H1 (cell line): ENCODE measurements at regions not wholly inside any gene's neighbourhood (a gene's known extent, or its start where the extent isn't known, plus 50 kb on each side); places are given as distances from the start of the nearest gene placed in this dataset.

ENCODE experiments used
- CTCF ChIA-PET: fragments of 300-600 bp; sonication (Branson Sonifier 250); formaldehyde crosslinking; loops from one replicate; lab custom pipeline; 2021; ENCODE audit not compliant: partially characterized antibody; lab: Charles Lee
- POLR2A ChIA-PET: fragments of 300-600 bp; sonication (Branson Sonifier 250); formaldehyde crosslinking; loops from one replicate; lab custom pipeline; 2021; ENCODE audit warnings: inconsistent platforms; ENCODE audit not compliant: partially characterized antibody; lab: Charles Lee
- DNase-seq, 2 experiments: peaks; one replicate each; pipeline versions ENCODE4 v3.0.0 to v3.0.0-alpha.2; 2010 to 2022; ENCODE audit warnings: low spot score in 2 of 2, low read depth in 1 of 2, mixed read lengths in 1 of 2
- FAIRE-seq: peaks from 2 replicates; lab custom pipeline; 2011; peaks lifted over from hg19 to GRCh38; lab: Jason Lieb, UNC
- H2AFZ ChIP-seq: 2 replicates; pipeline ENCODE4 v1.8.1; 2012; ENCODE audit warnings: low read length, inconsistent platforms
- H2AK5ac ChIP-seq: 2 replicates; pipeline ENCODE4 v1.6.1; 2013; ENCODE audit warnings: low read depth, low read length
- H2BK120ac ChIP-seq: replicated peaks from 2 replicates; pipeline ENCODE3; 2013; ENCODE audit warnings: low read depth, low read length, inconsistent platforms
- H2BK12ac ChIP-seq: 2 replicates; pipeline ENCODE4 v1.6.1; 2013; ENCODE audit warnings: low read depth, low read length
- H2BK15ac ChIP-seq: 2 replicates; pipeline ENCODE4 v1.6.1; 2013; ENCODE audit warnings: low read length
- H2BK20ac ChIP-seq: 2 replicates; pipeline ENCODE4 v1.6.1; 2013; ENCODE audit warnings: low read length
- H2BK5ac ChIP-seq: 2 replicates; pipeline ENCODE4 v1.6.1; 2013; ENCODE audit warnings: low read depth, low read length
- H3K14ac ChIP-seq: 2 replicates; pipeline ENCODE4 v1.6.1; 2013; ENCODE audit warnings: inconsistent platforms; ENCODE audit not compliant: insufficient read length
- H3K18ac ChIP-seq: 2 replicates; pipeline ENCODE4 v1.6.1; 2013; ENCODE audit warnings: low read length; ENCODE audit errors: extremely low read depth
- H3K23ac ChIP-seq: 2 replicates; pipeline ENCODE4 v1.6.1; 2013; ENCODE audit warnings: inconsistent platforms; ENCODE audit not compliant: insufficient read length
- H3K23me2 ChIP-seq: 2 replicates; pipeline ENCODE4 v1.6.1; 2013; ENCODE audit warnings: low read depth, low read length
- H3K27ac ChIP-seq: 2 replicates; pipeline ENCODE4 v1.6.1; 2011; ENCODE audit warnings: low read depth, low read length, inconsistent platforms
- H3K27me3 ChIP-seq, 4 experiments: replicated peaks in 1 of 4; 1 replicate in 1 of 4; 2 replicates in 3 of 4; pipeline versions ENCODE4 v1.6.1 to v1.8.1; 2011 to 2013; ENCODE audit warnings: low read length in 3 of 4, mild to moderate bottlenecking in 3 of 4, inconsistent platforms in 2 of 4, mixed read lengths in 2 of 4, moderate library complexity in 1 of 4; ENCODE audit not compliant: control insufficient read depth in 3 of 4, insufficient read depth in 3 of 4; ENCODE audit errors: extremely low read depth in 1 of 4
- H3K36me3 ChIP-seq, 4 experiments: 2 replicates each; pipeline versions ENCODE4 v1.6.1 to v1.8.1; 2011 to 2013; ENCODE audit warnings: mild to moderate bottlenecking in 4 of 4, low read length in 3 of 4, moderate library complexity in 2 of 4, control low read depth in 1 of 4, inconsistent platforms in 1 of 4; ENCODE audit not compliant: insufficient read depth in 4 of 4, control insufficient read depth in 2 of 4
- H3K4ac ChIP-seq: replicated peaks from 2 replicates; pipeline ENCODE3; 2013; ENCODE audit warnings: low read length, low read depth, mixed read lengths, inconsistent platforms; ENCODE audit not compliant: insufficient read length
- H3K4me1 ChIP-seq, 4 experiments: replicated peaks in 1 of 4; 1 replicate in 1 of 4; 2 replicates in 3 of 4; pipeline versions ENCODE4 v1.6.1 to v1.8.1; 2011 to 2013; ENCODE audit warnings: low read length in 3 of 4, inconsistent platforms in 2 of 4, mixed read lengths in 1 of 4; ENCODE audit not compliant: insufficient read depth in 4 of 4, control insufficient read depth in 3 of 4
- H3K4me2 ChIP-seq, 2 experiments: 2 replicates each; pipeline versions ENCODE4 v1.6.1 to v1.8.1; 2011 to 2013; ENCODE audit warnings: low read depth in 2 of 2, low read length in 2 of 2, control low read depth in 1 of 2, inconsistent platforms in 1 of 2, mild to moderate bottlenecking in 1 of 2; ENCODE audit not compliant: insufficient read depth in 1 of 2
- H3K4me3 ChIP-seq, 4 experiments: fragments of 200-600, 300-600 bp in 1 of 4; sonication (generic), shearing (Covaris generic), sonication (Bioruptor Twin) in 1 of 4; 2 replicates each; pipeline versions ENCODE4 v1.5.1 to v1.8.1; 2011 to 2016; ENCODE audit warnings: low read length in 4 of 4, low read depth in 3 of 4, control low read depth in 2 of 4, inconsistent platforms in 2 of 4, mild to moderate bottlenecking in 2 of 4, mixed read lengths in 1 of 4, moderate library complexity in 1 of 4; ENCODE audit not compliant: insufficient read depth in 2 of 4; ENCODE audit errors: extremely low read depth in 1 of 4
- H3K56ac ChIP-seq: replicated peaks from 2 replicates; pipeline ENCODE3; 2013; ENCODE audit warnings: low read depth, mild to moderate bottlenecking, mixed read lengths, low read length, inconsistent platforms; ENCODE audit not compliant: insufficient read length
- H3K79me1 ChIP-seq: 2 replicates; pipeline ENCODE4 v1.6.1; 2013; ENCODE audit warnings: low read depth, low read length, control low read depth
- H3K79me2 ChIP-seq, 2 experiments: 2 replicates each; pipeline versions ENCODE4 v1.6.1 to v1.8.1; 2012 to 2013; ENCODE audit warnings: low read length in 2 of 2, mild to moderate bottlenecking in 2 of 2, inconsistent platforms in 1 of 2; ENCODE audit not compliant: insufficient read depth in 2 of 2, control insufficient read depth in 1 of 2
- H3K9ac ChIP-seq, 4 experiments: replicated peaks in 1 of 4; 1 replicate in 1 of 4; 2 replicates in 3 of 4; pipeline versions ENCODE4 v1.6.1 to v1.8.1; 2011 to 2013; ENCODE audit warnings: low read depth in 3 of 4, low read length in 3 of 4, control low read depth in 2 of 4, mild to moderate bottlenecking in 2 of 4, moderate library complexity in 2 of 4, inconsistent platforms in 1 of 4; ENCODE audit errors: extremely low read depth in 1 of 4
- H3K9me3 ChIP-seq, 2 experiments: 2 replicates each; pipeline versions ENCODE4 v1.6.1 to v1.8.1; 2012 to 2013; ENCODE audit warnings: mild to moderate bottlenecking in 2 of 2, moderate library complexity in 2 of 2, control low read depth in 1 of 2, inconsistent platforms in 1 of 2, low read depth in 1 of 2, low read length in 1 of 2, mixed read lengths in 1 of 2; ENCODE audit not compliant: insufficient read depth in 2 of 2
- H4K20me1 ChIP-seq, 2 experiments: replicated peaks in 1 of 2; 2 replicates each; pipeline versions ENCODE3 to v1.8.1; 2011 to 2013; ENCODE audit warnings: inconsistent platforms in 2 of 2, low read length in 2 of 2, mild to moderate bottlenecking in 1 of 2; ENCODE audit not compliant: insufficient read depth in 2 of 2, control insufficient read depth in 1 of 2
- H4K5ac ChIP-seq: 2 replicates; pipeline ENCODE4 v1.6.1; 2013; ENCODE audit warnings: low read length, low read depth, mixed read lengths, inconsistent platforms; ENCODE audit not compliant: insufficient read length
- H4K8ac ChIP-seq: 2 replicates; pipeline ENCODE4 v1.8.0; 2013; ENCODE audit warnings: mild to moderate bottlenecking, moderate library complexity, low read length, inconsistent platforms; ENCODE audit not compliant: insufficient read depth; ENCODE audit errors: extremely low read depth
- H4K91ac ChIP-seq: replicated peaks from 2 replicates; pipeline ENCODE3; 2013; ENCODE audit warnings: low read length, mixed read lengths, inconsistent platforms; ENCODE audit not compliant: insufficient read length
- JUN ChIP-seq: IDR thresholded peaks from 2 replicates; pipeline ENCODE4 v1.6.1; 2011; ENCODE audit warnings: low read depth, mild to moderate bottlenecking, improper control_type of control experiment, low read length
- KDM5A ChIP-seq: fragments of 200-600 bp; IDR thresholded peaks from 2 replicates; pipeline ENCODE4 v1.7.1; 2012; ENCODE audit warnings: mild to moderate bottlenecking, low read length, inconsistent platforms, mixed read lengths
- ZNF274 ChIP-seq: IDR thresholded peaks from 2 replicates; pipeline ENCODE4 v1.7.0; 2012; ENCODE audit warnings: low read length, borderline replicate concordance; ENCODE audit errors: extremely low read depth
- WGBS, 2 experiments: shearing (Covaris generic) in 1 of 2; methylation state at CpG; one replicate each; pipeline versions ENCODE4 v1.1.6 to v1.1.7; 2013 to 2015; ENCODE audit warnings: low lambda C conversion rate in 2 of 2, mixed read lengths in 2 of 2, inconsistent platforms in 1 of 2, low coverage in 1 of 2, missing lambda C conversion rate in 1 of 2; ENCODE audit not compliant: insufficient replicate concordance in 2 of 2, insufficient coverage in 1 of 2, insufficient read length in 1 of 2; ENCODE audit errors: extremely low coverage in 1 of 2, missing lambda C conversion rate in 1 of 2; 5-methylcytosine and 5-hydroxymethylcytosine counted together

- H3K79me2 ChIP-seq = no peaks in the 10 kb centered on the region
- H2BK120ac ChIP-seq = no peak overlapping the region
- FAIRE-seq (no peak), DNase-seq (no peak)
- no peak overlapping the region for H2AFZ ChIP-seq
- no peak overlapping the region for H2BK12ac ChIP-seq
- H3K9ac ChIP-seq = no peak overlapping the region
- POLR2A ChIA-PET = no interaction called here
- H3K9me3 ChIP-seq = peaks cover 18 to 21% of the 10 kb centered on the region in 2 experiments
- H2BK20ac ChIP-seq = no peak overlapping the region
- H3K36me3 ChIP-seq = peaks cover 0 to 13% (median 0%) of the 10 kb centered on the region in 4 experiments; a peak in 3 of 8 replicates
- no peak overlapping the region for H3K23ac ChIP-seq
- peaks cover 0 to 3% (median 0%) of the 10 kb centered on the region in 4 experiments; a peak in 2 of 7 replicates for H3K4me1 ChIP-seq
- no peak overlapping the region for H3K14ac ChIP-seq
- CTCF ChIA-PET = interaction anchor here (0.6 kb wide), 1 partner anchor 124 kb away, joined by 3 read pairs; no protein-coding TSS in a partner anchor
- no peak overlapping the region for H3K18ac ChIP-seq
- H3K27me3 ChIP-seq = no peaks in the 10 kb centered on the region
- H4K20me1 ChIP-seq = no peaks in the 10 kb centered on the region
- no peak overlapping the region for H2BK5ac ChIP-seq
- no peaks in the 10 kb centered on the region for H3K79me1 ChIP-seq
- H4K91ac ChIP-seq = no peak overlapping the region
- no peak overlapping the region for H3K4ac ChIP-seq
- no peak overlapping the region for H3K27ac ChIP-seq
- WGBS, 2 experiments = 100% methylated on average over 2 of the region's 2 CpGs; no CpG with 5 or more reads in 1 of the 2 experiments
- H2BK15ac ChIP-seq = no peak overlapping the region
- no peak overlapping the region for H3K4me2 ChIP-seq
- H2AK5ac ChIP-seq = no peak overlapping the region
- H3K23me2 ChIP-seq = no peaks in the 10 kb centered on the region
- H4K5ac ChIP-seq = no peak overlapping the region
- H4K8ac ChIP-seq = no peak overlapping the region
- no peak overlapping the region for H3K4me3 ChIP-seq
- H3K56ac ChIP-seq = no peak overlapping the region
- TF ChIP-seq ZNF274 = no peak
- no peak for TF ChIP-seq JUN
- TF ChIP-seq KDM5A = no peak
These were observed 661.9 kb upstream of the GJE1 start for GRCh38 chr6:141470810-141471209.
